Lower leg skin (tissue), 4 donors: ENCODE measurements at regions not wholly inside any gene's neighbourhood (a gene's known extent, or its start where the extent isn't known, plus 50 kb on each side); places are given as distances from the start of the nearest gene placed in this dataset.
"Not testable (repeated sequence)": the region's sequence is repeated elsewhere in the genome, so short reads cannot be mapped to it uniquely, and the experiment has no call there.

Source experiments
- DNase-seq, 2 donors: peaks; one replicate each; pipeline ENCODE4 v3.0.0-alpha.2; 2019; ENCODE audit warnings: low spot score in 2 of 2
- H3K4me3 ChIP-seq: fragments of 200-600 bp; sonication (generic); 2 replicates; pipeline ENCODE4 v1.5.1; 2017; ENCODE audit warnings: mild to moderate bottlenecking, low read depth; ENCODE audit not compliant: poor library complexity, severe bottlenecking
- POLR2A ChIP-seq, 2 donors: fragments of 450-650 bp; IDR thresholded peaks; one replicate each; pipeline ENCODE4 v1.6.1; 2016 to 2017; ENCODE audit warnings: antibody characterized with exemption in 2 of 2, mild to moderate bottlenecking in 1 of 2, moderate library complexity in 1 of 2
- WGBS, 2 donors: methylation state at CpG; one replicate each; pipeline ENCODE4 v1.1.5; 2018; 5-methylcytosine and 5-hydroxymethylcytosine counted together
- intact Hi-C: fragments of 100-400 bp; cut with DNase I; formaldehyde crosslinking; loops from one replicate; pipeline ENCODE4 v1.15.0; 2023; ENCODE audit warnings: low total_unique reads
- TF ChIP-seq, protein P1 (sequence below), 3 donors: fragments of 450-650 bp; IDR thresholded peaks; one replicate each; pipeline ENCODE4 v1.5.1; 2016; ENCODE audit warnings: antibody characterized with exemption in 3 of 3, mild to moderate bottlenecking in 3 of 3, moderate library complexity in 2 of 3

DNA sequence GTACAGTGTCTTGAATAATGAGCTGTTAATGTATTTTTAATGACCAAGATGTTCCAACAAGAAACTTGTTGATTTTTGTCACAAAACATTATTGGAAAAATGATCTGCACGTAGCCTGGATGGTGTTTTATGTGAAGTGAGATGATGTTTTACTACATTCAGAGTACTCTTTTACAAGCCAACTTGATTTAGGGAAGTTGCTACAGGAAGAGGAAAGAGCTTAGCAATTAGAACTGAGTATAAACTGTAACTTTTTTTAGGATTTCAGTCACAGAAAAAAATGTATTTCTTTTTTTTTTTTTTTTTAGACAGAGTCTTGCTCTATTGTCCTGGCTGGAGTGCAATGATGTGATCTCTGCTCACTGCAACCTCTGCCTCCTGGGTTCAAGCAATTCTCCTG, 113.6 kb upstream of the ADRA1B start:
- H3K4me3 ChIP-seq = no peak overlapping the region
- WGBS, 2 donors = 57 to 67% methylated on average over 1 of the region's 1 CpG
- TF ChIP-seq, protein P1, sequence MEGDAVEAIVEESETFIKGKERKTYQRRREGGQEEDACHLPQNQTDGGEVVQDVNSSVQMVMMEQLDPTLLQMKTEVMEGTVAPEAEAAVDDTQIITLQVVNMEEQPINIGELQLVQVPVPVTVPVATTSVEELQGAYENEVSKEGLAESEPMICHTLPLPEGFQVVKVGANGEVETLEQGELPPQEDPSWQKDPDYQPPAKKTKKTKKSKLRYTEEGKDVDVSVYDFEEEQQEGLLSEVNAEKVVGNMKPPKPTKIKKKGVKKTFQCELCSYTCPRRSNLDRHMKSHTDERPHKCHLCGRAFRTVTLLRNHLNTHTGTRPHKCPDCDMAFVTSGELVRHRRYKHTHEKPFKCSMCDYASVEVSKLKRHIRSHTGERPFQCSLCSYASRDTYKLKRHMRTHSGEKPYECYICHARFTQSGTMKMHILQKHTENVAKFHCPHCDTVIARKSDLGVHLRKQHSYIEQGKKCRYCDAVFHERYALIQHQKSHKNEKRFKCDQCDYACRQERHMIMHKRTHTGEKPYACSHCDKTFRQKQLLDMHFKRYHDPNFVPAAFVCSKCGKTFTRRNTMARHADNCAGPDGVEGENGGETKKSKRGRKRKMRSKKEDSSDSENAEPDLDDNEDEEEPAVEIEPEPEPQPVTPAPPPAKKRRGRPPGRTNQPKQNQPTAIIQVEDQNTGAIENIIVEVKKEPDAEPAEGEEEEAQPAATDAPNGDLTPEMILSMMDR (IDR thresholded peaks at IDR 0.05) = no peak
- no peak for DNase-seq
- intact Hi-C loops = no loop called here

DNA sequence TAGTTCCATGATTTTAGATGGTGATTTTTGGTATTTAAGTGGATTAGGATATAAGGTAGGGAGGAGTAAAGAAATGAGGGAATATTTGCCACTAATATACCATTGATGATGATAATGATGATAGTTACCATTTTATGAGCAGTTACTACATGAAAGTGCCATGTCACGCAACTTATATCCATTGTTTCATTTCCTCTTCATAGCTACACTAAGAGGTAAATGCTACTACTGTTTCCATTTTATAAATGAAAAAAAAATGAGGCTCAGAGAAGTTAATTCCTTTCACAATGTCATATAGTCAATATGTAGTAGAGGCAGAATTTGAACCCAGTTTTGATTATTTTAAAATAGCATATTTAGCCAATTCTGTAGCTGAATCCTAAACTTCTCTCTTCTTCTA, 112.2 kb upstream of the ADRA1B start:
- intact Hi-C loops = no loop called here
- no peak for DNase-seq
- TF ChIP-seq, protein P1 (IDR thresholded peaks at IDR 0.05) = no peak
- no peak for TF ChIP-seq POLR2A (IDR thresholded peaks at IDR 0.05)
- 89 to 92% methylated on average over 1 of the region's 1 CpG for WGBS, 2 donors
- no peak overlapping the region for H3K4me3 ChIP-seq

DNA sequence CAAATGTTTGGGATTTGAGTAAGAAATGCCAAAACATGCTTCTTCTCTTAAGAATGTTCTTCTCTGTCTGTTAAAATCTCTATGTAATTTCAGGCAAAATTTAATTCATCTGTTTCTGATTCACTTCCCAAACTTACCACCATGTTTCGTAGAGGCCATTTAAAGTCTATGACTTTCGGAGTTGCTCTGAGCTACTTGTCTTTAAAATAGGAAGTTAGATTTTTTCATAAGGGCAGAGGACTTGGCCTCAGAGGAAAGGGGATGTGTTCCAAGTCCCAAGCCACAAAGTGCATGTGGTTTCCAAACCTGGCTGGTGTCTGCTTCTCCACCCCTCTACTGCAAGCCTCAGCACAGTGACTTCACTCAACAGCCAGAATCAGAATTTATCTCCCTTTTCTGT, 111.3 kb upstream of the ADRA1B start:
- TF ChIP-seq, protein P1 (IDR thresholded peaks at IDR 0.05) = no peak
- no peak for TF ChIP-seq POLR2A (IDR thresholded peaks at IDR 0.05)
- WGBS, 2 donors = 42 to 50% methylated on average over 2 of the region's 2 CpGs
- intact Hi-C loops = no loop called here
- DNase-seq = peak in 1 of 2 donors; percentile 77
- H3K4me3 ChIP-seq = no peak overlapping the region

DNA sequence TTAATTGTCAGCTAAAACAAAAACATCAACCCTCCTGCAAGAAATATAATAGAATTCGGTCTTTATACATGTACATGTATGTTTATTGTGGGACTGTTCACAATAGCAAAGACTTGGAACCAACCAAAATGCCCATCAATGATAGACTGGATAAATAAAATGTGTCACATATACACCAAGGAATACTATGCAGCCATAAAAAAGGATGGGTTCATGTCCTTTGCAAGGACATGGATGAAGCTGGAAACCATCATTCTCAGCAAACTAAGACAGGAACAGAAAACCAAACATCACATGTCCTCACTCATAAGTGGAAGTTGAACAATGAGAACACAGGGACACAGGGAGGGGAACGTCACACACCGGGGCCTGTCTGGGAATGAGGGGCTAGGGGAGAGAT, 109.1 kb upstream of the ADRA1B start:
- H3K4me3 ChIP-seq, intact Hi-C loops, DNase-seq: not testable (repeated sequence)
- 76 to 92% methylated on average over 3 of the region's 3 CpGs for WGBS, 2 donors

DNA sequence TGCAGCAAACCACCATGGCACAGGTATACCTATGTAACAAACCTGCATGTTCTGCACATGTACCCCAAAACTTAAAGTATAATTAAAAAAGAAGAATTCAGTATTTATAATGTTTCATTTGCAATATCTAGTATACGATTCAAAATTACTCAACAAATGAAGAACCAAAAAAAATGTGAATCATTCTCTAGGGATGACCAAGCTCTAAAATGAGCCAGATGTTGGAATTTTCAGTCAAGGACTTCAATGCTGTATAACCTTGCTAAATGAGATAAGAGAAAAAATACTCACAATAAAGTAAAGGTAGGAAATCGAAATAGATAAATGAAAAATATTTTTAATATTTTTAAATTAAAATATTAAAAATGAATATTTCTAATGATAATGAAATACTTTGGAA, 108.7 kb upstream of the ADRA1B start:
- intact Hi-C loops = no loop called here
- TF ChIP-seq POLR2A (IDR thresholded peaks at IDR 0.05) = no peak
- TF ChIP-seq, protein P1 (IDR thresholded peaks at IDR 0.05) = no peak
- DNase-seq = no peak
- 76 to 79% methylated on average over 2 of the region's 2 CpGs for WGBS, 2 donors
- H3K4me3 ChIP-seq = no peak overlapping the region

DNA sequence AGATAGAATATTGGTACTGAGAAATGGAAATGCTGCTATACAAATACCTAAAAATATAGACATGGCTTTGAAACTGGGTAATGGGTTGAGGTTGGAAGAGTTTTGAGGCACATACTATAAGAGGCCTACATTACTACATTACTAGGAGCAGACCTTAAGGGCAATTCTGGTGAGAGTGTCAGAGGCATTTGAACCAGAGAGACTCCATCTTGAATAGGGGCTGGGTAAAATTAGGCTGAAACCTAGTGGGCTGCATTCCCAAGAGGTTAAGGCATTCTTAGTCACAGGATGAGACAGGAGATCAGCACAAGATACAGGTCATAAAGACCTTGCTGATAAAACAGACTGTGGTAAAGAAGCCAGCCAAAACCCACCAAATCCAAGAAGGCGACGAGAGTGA, 104.6 kb upstream of the ADRA1B start:
- DNase-seq = no peak
- no peak for TF ChIP-seq POLR2A (IDR thresholded peaks at IDR 0.05)
- TF ChIP-seq, protein P1 (IDR thresholded peaks at IDR 0.05) = no peak
- intact Hi-C loops = no loop called here
- WGBS, 2 donors = 81 to 94% methylated on average over 2 of the region's 2 CpGs
- H3K4me3 ChIP-seq = no peak overlapping the region

DNA sequence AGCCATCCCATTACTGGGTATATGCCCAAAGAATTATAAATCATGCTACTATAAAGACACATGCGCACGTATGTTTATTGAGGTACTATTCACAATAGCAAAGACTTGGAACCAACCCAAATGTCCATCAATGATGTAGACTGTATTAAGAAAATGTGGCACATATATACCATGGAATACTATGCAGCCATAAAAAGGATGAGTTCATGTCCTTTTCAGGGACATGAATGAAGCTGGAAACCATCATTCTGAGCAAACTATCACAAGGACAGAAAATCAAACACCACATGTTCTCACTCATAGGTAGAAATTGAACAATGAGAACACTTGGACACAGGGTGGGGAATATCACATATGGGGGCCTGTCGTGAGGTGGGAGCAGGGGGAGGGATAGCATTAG, 103.5 kb upstream of the ADRA1B start:
- H3K4me3 ChIP-seq, DNase-seq, intact Hi-C loops: not testable (repeated sequence)
- 91 to 98% methylated on average over 3 of the region's 3 CpGs for WGBS, 2 donors
